Left ventricle myocardium inferior (tissue), 1 donor: ENCODE measurements at regions not wholly inside any gene's neighbourhood (a gene's known extent, or its start where the extent isn't known, plus 50 kb on each side); places are given as distances from the start of the nearest gene placed in this dataset.
"Not testable (repeated sequence)": the region's sequence is repeated elsewhere in the genome, so short reads cannot be mapped to it uniquely, and the experiment has no call there.

Experiments used
- DNase-seq: peaks from one replicate; pipeline ENCODE4 v3.0.0-alpha.2; 2020
- H3K27ac ChIP-seq: fragments of 200-600 bp; replicated peaks from 2 replicates; pipeline ENCODE4 v1.8.0; 2021
- H3K27me3 ChIP-seq: fragments of 200-600 bp; 2 replicates; pipeline ENCODE4 v1.8.0; 2021; ENCODE audit warnings: low read depth
- H3K36me3 ChIP-seq: fragments of 200-600 bp; 2 replicates; pipeline ENCODE4 v1.8.0; 2021
- H3K4me1 ChIP-seq: fragments of 200-600 bp; 2 replicates; pipeline ENCODE4 v1.8.0; 2021
- H3K4me3 ChIP-seq: fragments of 200-600 bp; 2 replicates; pipeline ENCODE4 v1.8.0; 2021; ENCODE audit warnings: mild to moderate bottlenecking, moderate library complexity
- H3K9me3 ChIP-seq: fragments of 200-600 bp; replicated peaks from 2 replicates; pipeline ENCODE4 v1.8.0; 2021
- intact Hi-C: fragments of 100-400 bp; cut with micrococcal nuclease; formaldehyde crosslinking; loops from one replicate; pipeline ENCODE4 v1.11.0; 2022
- TF ChIP-seq, protein P1 (sequence below): fragments of 200-600 bp; IDR thresholded peaks from 2 replicates; pipeline ENCODE4 v1.8.0; 2021; ENCODE audit warnings: antibody characterized with exemption, mild to moderate bottlenecking, borderline replicate concordance
- donor health status: DM: no; HTN: yes; CAD: no; lungs with severe emphysema.

DNA sequence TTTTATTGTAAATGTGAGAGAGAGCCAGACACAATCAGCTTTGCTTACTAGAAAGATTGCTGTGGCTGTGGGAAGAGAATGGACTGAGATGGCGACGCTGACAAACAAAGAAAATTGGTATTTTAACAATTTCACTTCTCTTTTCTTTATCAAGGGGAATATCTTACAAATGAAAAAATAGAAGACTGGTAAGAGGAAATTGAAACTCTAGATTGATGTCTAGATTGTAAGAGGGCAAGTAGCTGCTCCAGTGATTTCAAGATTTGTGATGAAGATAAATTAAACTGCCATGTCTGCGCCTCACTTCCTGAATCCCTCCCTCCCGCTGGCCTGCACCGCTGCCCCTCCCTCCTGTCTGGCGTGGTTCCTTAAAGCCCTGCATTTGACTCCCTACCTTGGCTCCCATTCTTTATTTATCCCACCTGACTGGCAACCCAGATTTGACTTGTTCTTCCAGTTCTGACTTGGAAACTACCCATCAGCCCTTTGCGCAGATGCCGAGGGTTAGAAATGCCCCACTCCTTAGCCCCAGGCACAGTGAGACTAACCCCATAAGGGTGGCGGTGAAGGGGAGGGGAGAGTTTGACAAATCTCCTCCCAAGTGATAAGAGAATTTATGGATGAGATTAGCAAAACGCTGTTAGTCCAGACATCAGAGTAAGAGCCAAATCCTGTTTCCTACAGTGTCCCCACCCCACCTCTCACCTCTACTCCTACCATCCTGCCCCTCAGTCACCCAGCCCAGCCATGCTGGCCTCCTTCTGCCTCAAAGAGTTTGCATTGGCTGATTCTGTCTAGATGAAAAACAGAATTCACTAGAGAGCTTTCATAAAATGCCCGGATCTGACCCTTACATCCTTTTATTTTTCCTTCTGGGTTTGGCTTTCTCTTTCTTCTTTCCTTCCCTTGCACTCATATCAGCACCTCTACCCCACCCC, 125.3 kb upstream of the ATF7IP start:
- TF ChIP-seq, protein P1, sequence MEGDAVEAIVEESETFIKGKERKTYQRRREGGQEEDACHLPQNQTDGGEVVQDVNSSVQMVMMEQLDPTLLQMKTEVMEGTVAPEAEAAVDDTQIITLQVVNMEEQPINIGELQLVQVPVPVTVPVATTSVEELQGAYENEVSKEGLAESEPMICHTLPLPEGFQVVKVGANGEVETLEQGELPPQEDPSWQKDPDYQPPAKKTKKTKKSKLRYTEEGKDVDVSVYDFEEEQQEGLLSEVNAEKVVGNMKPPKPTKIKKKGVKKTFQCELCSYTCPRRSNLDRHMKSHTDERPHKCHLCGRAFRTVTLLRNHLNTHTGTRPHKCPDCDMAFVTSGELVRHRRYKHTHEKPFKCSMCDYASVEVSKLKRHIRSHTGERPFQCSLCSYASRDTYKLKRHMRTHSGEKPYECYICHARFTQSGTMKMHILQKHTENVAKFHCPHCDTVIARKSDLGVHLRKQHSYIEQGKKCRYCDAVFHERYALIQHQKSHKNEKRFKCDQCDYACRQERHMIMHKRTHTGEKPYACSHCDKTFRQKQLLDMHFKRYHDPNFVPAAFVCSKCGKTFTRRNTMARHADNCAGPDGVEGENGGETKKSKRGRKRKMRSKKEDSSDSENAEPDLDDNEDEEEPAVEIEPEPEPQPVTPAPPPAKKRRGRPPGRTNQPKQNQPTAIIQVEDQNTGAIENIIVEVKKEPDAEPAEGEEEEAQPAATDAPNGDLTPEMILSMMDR = no peak
- peaks cover 4% of the 10 kb centered on the region for H3K36me3 ChIP-seq

DNA sequence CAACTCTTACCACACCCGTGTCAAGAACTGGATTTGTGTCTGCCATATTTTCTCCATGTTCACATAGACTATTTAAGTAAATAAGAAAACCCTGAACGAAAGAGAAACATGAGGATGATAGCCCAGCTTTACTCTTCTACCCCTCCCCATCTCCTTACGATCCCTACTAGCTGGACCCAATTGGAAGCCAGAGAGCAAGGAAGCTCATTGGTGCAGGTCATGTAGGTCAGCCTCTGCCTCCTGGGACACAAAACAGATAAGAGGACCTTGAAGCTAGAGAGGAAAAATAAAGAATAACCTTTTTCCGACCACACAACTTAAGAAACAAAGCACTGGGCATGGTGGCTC, 124.6 kb upstream of the ATF7IP start:
- DNase-seq = no peak
- intact Hi-C loops = no loop called here
- Histone ChIP-seq H3K4me1 (peaks cover 14% of the 10 kb centered on the region), H3K4me3 (no peak overlapping the region), H3K36me3 (peaks cover 4% of the 10 kb centered on the region), H3K27ac (no peak overlapping the region), H3K27me3 (no peaks in the 10 kb centered on the region), H3K9me3 (peaks cover 29% of the 10 kb centered on the region)
- TF ChIP-seq, protein P1 = no peak

More for the DNA sequence above, 125.3 kb upstream of the ATF7IP start:
- Histone ChIP-seq H3K4me3 (peak overlapping the region; percentile 5), H3K9me3 (peaks cover 29% of the 10 kb centered on the region), H3K27me3 (no peaks in the 10 kb centered on the region), H3K4me1 (peaks cover 14% of the 10 kb centered on the region), H3K27ac (peak overlapping the region; percentile 33)
- DNase-seq = no peak
- intact Hi-C loops = loop anchor here (5.0 kb wide), 1 partner anchor 377 kb away; no protein-coding TSS in a partner anchor

DNA sequence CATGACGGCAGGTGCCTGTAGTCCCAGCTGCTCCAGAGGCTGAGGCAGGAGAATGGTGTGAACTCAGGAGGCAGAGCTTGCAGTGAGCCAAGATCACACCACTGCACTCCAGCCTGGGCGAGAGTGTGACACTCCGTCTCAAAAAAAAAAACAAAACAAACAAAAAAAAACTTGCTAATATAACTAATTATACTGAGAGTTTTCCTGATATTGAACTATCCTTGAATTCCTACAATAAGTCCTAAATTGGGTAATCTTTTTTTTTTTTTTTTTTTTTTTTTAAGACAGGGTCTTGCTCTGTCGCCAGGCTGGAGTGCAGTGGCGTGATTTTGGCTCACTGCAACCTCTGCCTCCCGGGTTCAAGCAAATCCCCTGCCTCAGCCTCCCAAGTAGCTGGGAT, 122.7 kb upstream of the ATF7IP start:
- H3K4me3 ChIP-seq, DNase-seq, H3K36me3 ChIP-seq, H3K27ac ChIP-seq, intact Hi-C loops, H3K27me3 ChIP-seq: not testable (repeated sequence)
- H3K9me3 ChIP-seq = peaks cover 29% of the 10 kb centered on the region
- peaks cover 14% of the 10 kb centered on the region for H3K4me1 ChIP-seq

DNA sequence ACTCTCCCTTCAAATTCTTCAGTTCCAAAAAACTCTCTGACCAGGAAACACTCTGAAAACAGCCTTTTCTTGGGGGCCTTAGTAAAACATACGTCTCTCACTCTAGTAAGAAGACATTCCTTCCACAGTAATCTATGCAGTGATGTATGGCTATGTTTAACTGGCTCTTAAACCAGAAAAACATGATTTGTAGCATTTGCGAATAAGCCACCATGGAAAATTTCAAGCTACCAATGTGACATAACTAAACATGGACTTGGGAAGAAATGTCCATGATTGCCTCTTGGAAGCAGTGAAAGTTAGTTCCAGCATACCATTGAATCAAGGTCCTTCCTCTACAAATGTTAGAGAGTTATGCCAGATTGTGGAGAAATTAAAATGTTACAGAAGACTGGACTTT, 121.5 kb upstream of the ATF7IP start:
- no peak for DNase-seq
- Histone ChIP-seq H3K9me3 (peaks cover 29% of the 10 kb centered on the region), H3K36me3 (peaks cover 4% of the 10 kb centered on the region), H3K27me3 (no peaks in the 10 kb centered on the region), H3K4me3 (no peak overlapping the region), H3K4me1 (peaks cover 11% of the 10 kb centered on the region), H3K27ac (no peak overlapping the region)
- TF ChIP-seq, protein P1 = no peak
- intact Hi-C loops = no loop called here

DNA sequence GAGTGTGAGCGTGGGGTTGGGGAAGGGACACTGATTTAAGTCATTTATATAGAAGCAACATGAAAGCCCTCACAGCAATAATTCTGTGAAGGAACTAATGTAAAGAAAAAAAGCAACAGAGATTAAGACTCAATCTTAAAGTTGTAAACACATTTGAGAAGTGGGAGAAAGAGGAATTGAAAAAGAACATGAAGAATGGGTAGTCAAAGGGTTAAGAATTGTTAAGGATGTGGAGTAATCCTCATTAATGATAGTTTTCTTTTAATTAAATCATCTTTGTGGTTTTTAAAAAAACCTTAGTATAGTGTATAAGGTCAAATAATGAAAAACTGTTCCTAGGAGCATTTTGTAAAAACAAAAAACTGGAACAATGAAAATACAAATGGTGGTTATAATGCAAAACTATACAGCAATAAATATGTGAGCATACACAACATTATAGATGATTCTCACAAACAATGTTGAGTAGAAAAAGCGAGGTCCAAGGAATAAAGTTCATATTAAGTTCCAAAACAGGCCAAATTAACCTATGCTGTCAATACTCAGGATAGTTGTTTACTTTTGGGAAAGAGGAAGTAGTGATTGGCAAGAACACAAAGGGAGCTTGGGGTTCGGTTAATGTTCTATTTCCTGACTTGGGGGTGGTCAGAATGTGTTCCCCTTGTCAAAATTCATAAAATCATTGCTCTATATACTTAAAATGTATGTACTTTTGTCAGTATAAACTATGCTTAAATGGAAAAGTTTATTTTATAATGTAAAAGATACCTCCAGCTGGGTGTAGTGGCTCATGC, 120.4 kb upstream of the ATF7IP start:
- peaks cover 4% of the 10 kb centered on the region for H3K36me3 ChIP-seq
- no peak overlapping the region for H3K4me3 ChIP-seq
- H3K27me3 ChIP-seq = no peaks in the 10 kb centered on the region
- H3K27ac ChIP-seq = no peak overlapping the region
- peaks cover 30% of the 10 kb centered on the region for H3K9me3 ChIP-seq
- no peak for DNase-seq
- TF ChIP-seq, protein P1 = no peak
- intact Hi-C loops = no loop called here
- peaks cover 9% of the 10 kb centered on the region for H3K4me1 ChIP-seq
